HUDEP-2 (cell line): ENCODE measurements at regions not wholly inside any gene's neighbourhood (a gene's known extent, or its start where the extent isn't known, plus 50 kb on each side); places are given as distances from the start of the nearest gene placed in this dataset.
"Not testable (repeated sequence)": the region's sequence is repeated elsewhere in the genome, so short reads cannot be mapped to it uniquely, and the experiment has no call there.

Source experiments
- DNase-seq, 76 experiments: peaks; one replicate each; lab custom pipeline; 2025; ENCODE audit not compliant: unreplicated experiment in 76 of 76; lab: John Stamatoyannopoulos, UW

GRCh38 chr16:85200471-85201278 is 88.4 kb upstream of the CIBAR2 start:
- no peak for DNase-seq

- DNase-seq: no peak
Observed at GRCh38 chr16:85201574-85201973, 89.3 kb upstream of the CIBAR2 start.

GRCh38 chr16:85202051-85202601 is 89.9 kb upstream of the CIBAR2 start:
- DNase-seq: no peak

GRCh38 chr16:85202631-85203461 is 90.6 kb upstream of the CIBAR2 start:
- DNase-seq: no peak

GRCh38 chr16:85203462-85203813 is 91.2 kb upstream of the CIBAR2 start:
- DNase-seq: no peak

GRCh38 chr16:85204242-85205010 is 92.2 kb upstream of the CIBAR2 start:
- DNase-seq: no peak

- not testable (repeated sequence) for DNase-seq
Observed at GRCh38 chr16:85205257-85205656, 93.0 kb upstream of the CIBAR2 start.

- no peak for DNase-seq
Observed at GRCh38 chr16:85205747-85206471, 93.6 kb upstream of the CIBAR2 start.

GRCh38 chr16:85206472-85207356 is 94.4 kb upstream of the CIBAR2 start:
- no peak for DNase-seq

- DNase-seq: no peak
Observed at GRCh38 chr16:85207357-85207921, 95.2 kb upstream of the CIBAR2 start.

GRCh38 chr16:85208181-85208580 is 95.9 kb upstream of the CIBAR2 start:
- no peak for DNase-seq

- no peak for DNase-seq
Observed at GRCh38 chr16:85208643-85209520, 96.6 kb upstream of the CIBAR2 start.

- DNase-seq: no peak
Observed at GRCh38 chr16:85209526-85210121, 97.4 kb upstream of the CIBAR2 start.

- no peak for DNase-seq
Observed at GRCh38 chr16:85210423-85211169, 98.3 kb upstream of the CIBAR2 start.

- no peak for DNase-seq
Observed at GRCh38 chr16:85211271-85211801, 99.1 kb upstream of the CIBAR2 start.

GRCh38 chr16:85213926-85214675 is 101.8 kb upstream of the CIBAR2 start:
- no peak for DNase-seq
